PFSK-1 (cell line): ENCODE measurements at regions not wholly inside any gene's neighbourhood (a gene's known extent, or its start where the extent isn't known, plus 50 kb on each side); places are given as distances from the start of the nearest gene placed in this dataset.

Experiments
- FOXP2 ChIP-seq: optimal IDR thresholded peaks from 2 replicates; pipeline ENCODE3; 2011; ENCODE audit warnings: borderline replicate concordance, control low read depth, inconsistent platforms; ENCODE audit not compliant: insufficient read depth; ENCODE audit errors: extremely low read length, extremely low read depth
- POLR2AphosphoS5 ChIP-seq: IDR thresholded peaks from 2 replicates; pipeline ENCODE4 v1.6.1; 2012; ENCODE audit warnings: low read depth, mild to moderate bottlenecking, control low read depth, low read length, moderate library complexity
- REST ChIP-seq, 2 experiments: IDR thresholded peaks; 2 replicates each; pipeline versions ENCODE4 v1.6.1 to v1.8.0; 2011 to 2012; ENCODE audit warnings: low read depth in 2 of 2, low read length in 2 of 2, control low read depth in 1 of 2, inconsistent platforms in 1 of 2, mild to moderate bottlenecking in 1 of 2, moderate library complexity in 1 of 2; ENCODE audit not compliant: insufficient read depth in 1 of 2
- SIN3A ChIP-seq: IDR thresholded peaks from 2 replicates; pipeline ENCODE4 v1.6.1; 2012; ENCODE audit warnings: mild to moderate bottlenecking, low read length, moderate library complexity, borderline replicate concordance; ENCODE audit not compliant: insufficient read depth
- TAF1 ChIP-seq: IDR thresholded peaks from 2 replicates; pipeline ENCODE4 v1.6.1; 2012; ENCODE audit warnings: low read length, control low read depth, borderline replicate concordance; ENCODE audit not compliant: insufficient read depth

- TF ChIP-seq SIN3A (no peak), REST (IDR thresholded peaks at IDR 0.05; ENCODE audit: insufficient read depth in 1 of 2, low read depth in 2 of 2, low read length in 2 of 2) (no peak), POLR2AphosphoS5 (no peak), TAF1 (no peak), FOXP2 (no peak)
Measured at GRCh38 chr16:65540901-65541300, 419.0 kb upstream of the CDH11 start.
